Endothelial cell of umbilical vein (primary cell): ENCODE measurements at regions not wholly inside any gene's neighbourhood (a gene's known extent, or its start where the extent isn't known, plus 50 kb on each side); places are given as distances from the start of the nearest gene placed in this dataset.

Experiments used
- BruUV-seq: library from RNA; stranded (reverse); fragments of 400-500 nt; replicated peaks from 2 replicates; lab custom pipeline; 2021; lab: Mats Ljungman, UMichigan
- CTCF ChIA-PET: fragments of 300-600, 350-600 bp; sonication (Branson Sonifier 250); formaldehyde crosslinking; loops from one replicate; lab custom pipeline; 2021; ENCODE audit warnings: antibody characterized with exemption, inconsistent platforms; lab: Charles Lee
- POLR2A ChIA-PET: fragments of 300-600, 350-600 bp; sonication (Branson Sonifier 250); formaldehyde crosslinking; loops from one replicate; lab custom pipeline; 2021; ENCODE audit warnings: antibody characterized with exemption, inconsistent platforms; lab: Charles Lee
- DNase-seq: peaks from one replicate; pipeline ENCODE4 v3.0.0-alpha.2; 2011; ENCODE audit warnings: low read depth, low spot score
- FAIRE-seq: peaks from 2 replicates; lab custom pipeline; 2011; peaks lifted over from hg19 to GRCh38; lab: Jason Lieb, UNC
- H2AFZ ChIP-seq: 2 replicates; pipeline ENCODE4 v1.6.0; 2012; ENCODE audit warnings: low read depth, low read length, control low read depth, inconsistent platforms
- H3K27ac ChIP-seq: 2 replicates; pipeline ENCODE4 v1.5.1; 2011; ENCODE audit warnings: low read depth, mild to moderate bottlenecking, control low read depth, low read length, moderate library complexity; ENCODE audit not compliant: insufficient read depth
- H3K27me3 ChIP-seq, 2 experiments: 2 replicates each; pipeline versions ENCODE4 v1.6.0 to v1.6.1; 2011; ENCODE audit warnings: low read length in 2 of 2, mixed read lengths in 1 of 2; ENCODE audit not compliant: control insufficient read depth in 2 of 2, insufficient read depth in 2 of 2
- H3K36me3 ChIP-seq, 2 experiments: 2 replicates in 1 of 2; 3 replicates in 1 of 2; pipeline ENCODE4 v1.5.1; 2011; ENCODE audit warnings: low read length in 2 of 2, mild to moderate bottlenecking in 1 of 2, moderate library complexity in 1 of 2; ENCODE audit not compliant: control insufficient read depth in 2 of 2, insufficient read depth in 2 of 2; ENCODE audit errors: extremely low read depth in 1 of 2
- H3K4me1 ChIP-seq: 3 replicates; pipeline ENCODE4 v1.5.1; 2011; ENCODE audit warnings: mild to moderate bottlenecking, low read length; ENCODE audit not compliant: control insufficient read depth, insufficient read depth; ENCODE audit errors: extremely low read depth
- H3K4me2 ChIP-seq: 2 replicates; pipeline ENCODE4 v1.6.1; 2011; ENCODE audit warnings: low read length, control low read depth, mixed read lengths; ENCODE audit not compliant: insufficient read depth
- H3K4me3 ChIP-seq, 3 experiments: fragments of 200-600 bp in 1 of 3; sonication (generic), shearing (Covaris generic) in 1 of 3; replicated peaks in 1 of 3; 2 replicates each; pipeline ENCODE4 v1.5.1; 2011 to 2016; ENCODE audit warnings: control low read depth in 3 of 3, low read length in 3 of 3, mild to moderate bottlenecking in 2 of 3, inconsistent platforms in 1 of 3, low read depth in 1 of 3, moderate library complexity in 1 of 3; ENCODE audit not compliant: insufficient read depth in 1 of 3
- H3K79me2 ChIP-seq: 2 replicates; pipeline ENCODE4 v1.6.0; 2012; ENCODE audit warnings: low read length, inconsistent platforms; ENCODE audit not compliant: control insufficient read depth, insufficient read depth
- H3K9ac ChIP-seq: replicated peaks from 2 replicates; pipeline ENCODE3; 2011; ENCODE audit warnings: low read length, control low read depth; ENCODE audit not compliant: insufficient read depth; ENCODE audit errors: extremely low read depth
- H3K9me1 ChIP-seq: replicated peaks from 3 replicates; pipeline ENCODE4 v1.6.0; 2011; ENCODE audit warnings: mild to moderate bottlenecking, low read length; ENCODE audit not compliant: control insufficient read depth, insufficient read depth; ENCODE audit errors: extremely low read depth
- H3K9me3 ChIP-seq: replicated peaks from 2 replicates; pipeline ENCODE4 v1.5.1; 2012; ENCODE audit warnings: low read length, inconsistent platforms; ENCODE audit not compliant: control insufficient read depth, insufficient read depth
- H4K20me1 ChIP-seq: replicated peaks from 2 replicates; pipeline ENCODE3; 2011; ENCODE audit warnings: mild to moderate bottlenecking, low read length; ENCODE audit not compliant: control insufficient read depth, insufficient read depth; ENCODE audit errors: extremely low read depth
- CTCF ChIP-seq, 2 donors: IDR thresholded peaks; 1 replicate in 1 of 2; 2 replicates in 1 of 2; pipeline ENCODE4 v1.5.1; 2011; ENCODE audit warnings: low read length in 2 of 2, mild to moderate bottlenecking in 2 of 2, moderate library complexity in 2 of 2, control low read depth in 1 of 2, inconsistent platforms in 1 of 2, low read depth in 1 of 2; ENCODE audit not compliant: insufficient read depth in 1 of 2; ENCODE audit errors: extremely low read depth in 1 of 2
- EZH2 ChIP-seq: IDR thresholded peaks from 2 replicates; pipeline ENCODE4 v1.6.1; 2012; ENCODE audit warnings: borderline replicate concordance, low read depth, mild to moderate bottlenecking, moderate library complexity, low read length, inconsistent platforms; ENCODE audit not compliant: severe bottlenecking
- FOS ChIP-seq: IDR thresholded peaks from 2 replicates; pipeline ENCODE4 v1.6.1; 2011; ENCODE audit warnings: mild to moderate bottlenecking, low read length, moderate library complexity, borderline replicate concordance; ENCODE audit not compliant: insufficient read depth
- GATA2 ChIP-seq: IDR thresholded peaks from 2 replicates; pipeline ENCODE4 v1.7.0; 2011; ENCODE audit warnings: low read depth, mild to moderate bottlenecking, moderate library complexity, mixed read lengths, low read length; ENCODE audit not compliant: insufficient read length, insufficient read depth
- JUN ChIP-seq: IDR thresholded peaks from 2 replicates; pipeline ENCODE4 v1.6.1; 2011; ENCODE audit warnings: borderline replicate concordance, low read depth; ENCODE audit not compliant: insufficient read length, insufficient read depth
- MYC ChIP-seq: IDR thresholded peaks from one replicate; pipeline ENCODE4 v1.6.1; 2011; ENCODE audit warnings: mild to moderate bottlenecking, low read depth, low read length
- POLR2A ChIP-seq: IDR thresholded peaks from 2 replicates; pipeline ENCODE4 v1.6.1; 2012; ENCODE audit warnings: low read depth, mild to moderate bottlenecking, control low read depth, low read length
- POLR2AphosphoS5 ChIP-seq: IDR thresholded peaks from 2 replicates; pipeline ENCODE4 v1.6.1; 2012; ENCODE audit warnings: low read depth, mild to moderate bottlenecking, control low read depth, low read length, moderate library complexity; ENCODE audit not compliant: insufficient read depth
- dilution Hi-C: fragments of 300-500 bp; cut with MboI; formaldehyde crosslinking; loops from one replicate; pipeline ENCODE4 v1.15.0; 2019; ENCODE audit warnings: low sequenced_read_pairs; ENCODE audit not compliant: extremely low pct_ligation_motif_present
- intact Hi-C: fragments of 100-400 bp; cut with micrococcal nuclease; formaldehyde crosslinking; loops from one replicate; pipeline ENCODE4 v1.10.0; 2022
- TF ChIP-seq, protein P1 (sequence below): IDR thresholded peaks from 2 replicates; pipeline ENCODE4 v1.6.1; 2011; ENCODE audit not compliant: insufficient read depth, insufficient read length

DNA sequence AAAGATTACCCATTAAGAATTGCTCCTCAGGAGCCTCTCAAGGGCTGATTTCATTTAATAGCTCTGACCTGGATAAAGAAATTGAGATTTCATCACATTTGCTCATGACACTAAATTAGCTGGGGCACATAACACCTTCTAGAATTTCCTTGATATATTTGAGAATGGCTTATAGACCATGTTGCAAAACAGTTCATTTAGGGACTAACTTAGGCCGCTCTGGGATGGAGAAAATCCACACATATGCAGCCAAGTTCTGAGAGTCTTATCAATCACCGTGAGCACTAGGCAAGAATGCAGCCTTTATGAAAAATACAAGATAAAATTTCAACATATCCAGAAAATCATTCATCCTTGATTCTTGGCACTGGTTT is 91.0 kb upstream of the MCHR2 start:
- no peak for DNase-seq
- Histone ChIP-seq H3K4me1 (no peaks in the 10 kb centered on the region), H3K4me3 (no peak overlapping the region), H3K36me3 (no peaks in the 10 kb centered on the region), H3K4me2 (no peak overlapping the region), H3K9me1 (no peaks in the 10 kb centered on the region), H3K9me3 (no peaks in the 10 kb centered on the region), H3K9ac (no peak overlapping the region), H2AFZ (no peak overlapping the region), H4K20me1 (no peaks in the 10 kb centered on the region), H3K79me2 (no peaks in the 10 kb centered on the region), H3K27me3 (peaks cover 0 to 3% of the 10 kb centered on the region in 2 experiments), H3K27ac (no peak overlapping the region)
- intact Hi-C loops: no loop called here
- FAIRE-seq: no peak
- TF ChIP-seq EZH2 (no peak), MYC (no peak), POLR2AphosphoS5 (no peak), POLR2A (no peak), CTCF (IDR thresholded peaks at IDR 0.05; ENCODE audit: extremely low read depth in 1 of 2, insufficient read depth in 1 of 2, low read depth in 1 of 2, low read length in 2 of 2) (no peak), JUN (no peak), FOS (no peak), GATA2 (no peak)
- TF ChIP-seq, protein P1, sequence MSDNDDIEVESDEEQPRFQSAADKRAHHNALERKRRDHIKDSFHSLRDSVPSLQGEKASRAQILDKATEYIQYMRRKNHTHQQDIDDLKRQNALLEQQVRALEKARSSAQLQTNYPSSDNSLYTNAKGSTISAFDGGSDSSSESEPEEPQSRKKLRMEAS: no peak
- CTCF ChIA-PET: interaction anchor here (0.7 to 1.7 kb wide), 3 partner anchors 9 to 184 kb away, joined by 3 to 4 read pairs (median 3); no protein-coding TSS in a partner anchor
- POLR2A ChIA-PET: no interaction called here
- dilution Hi-C loops: no loop called here
- no TSS peak for BruUV-seq
